Ectodermal cell (in vitro differentiated cells): ENCODE measurements at regions not wholly inside any gene's neighbourhood (a gene's known extent, or its start where the extent isn't known, plus 50 kb on each side); places are given as distances from the start of the nearest gene placed in this dataset.
"Not testable (repeated sequence)": the region's sequence is repeated elsewhere in the genome, so short reads cannot be mapped to it uniquely, and the experiment has no call there.

Source experiments
- H3K27ac ChIP-seq: 2 replicates; pipeline ENCODE4 v1.7.0; 2013; ENCODE audit warnings: mild to moderate bottlenecking, low read depth, low read length; ENCODE audit not compliant: insufficient read depth, poor library complexity, severe bottlenecking
- H3K27me3 ChIP-seq: 2 replicates; pipeline ENCODE4 v1.7.0; 2013; ENCODE audit warnings: mild to moderate bottlenecking, low read length; ENCODE audit not compliant: insufficient read depth, control insufficient read depth, poor library complexity, severe bottlenecking
- H3K36me3 ChIP-seq: one replicate; pipeline ENCODE4 v1.7.0; 2013; ENCODE audit warnings: low read length; ENCODE audit not compliant: control insufficient read depth, insufficient read depth
- H3K4me1 ChIP-seq: one replicate; pipeline ENCODE4 v1.7.0; 2013; ENCODE audit warnings: low read length; ENCODE audit not compliant: control insufficient read depth, insufficient read depth
- H3K4me3 ChIP-seq: 2 replicates; pipeline ENCODE4 v1.7.0; 2013; ENCODE audit warnings: low read depth, low read length, control low read depth; ENCODE audit not compliant: insufficient read depth
- H3K9me3 ChIP-seq: 2 replicates; pipeline ENCODE4 v1.7.0; 2013; ENCODE audit warnings: mild to moderate bottlenecking, low read length, moderate library complexity; ENCODE audit not compliant: control insufficient read depth
- WGBS, 2 experiments: methylation state at CpG; one replicate each; pipeline ENCODE4 v1.1.7; 2013; ENCODE audit warnings: missing lambda C conversion rate in 2 of 2; 5-methylcytosine and 5-hydroxymethylcytosine counted together

DNA sequence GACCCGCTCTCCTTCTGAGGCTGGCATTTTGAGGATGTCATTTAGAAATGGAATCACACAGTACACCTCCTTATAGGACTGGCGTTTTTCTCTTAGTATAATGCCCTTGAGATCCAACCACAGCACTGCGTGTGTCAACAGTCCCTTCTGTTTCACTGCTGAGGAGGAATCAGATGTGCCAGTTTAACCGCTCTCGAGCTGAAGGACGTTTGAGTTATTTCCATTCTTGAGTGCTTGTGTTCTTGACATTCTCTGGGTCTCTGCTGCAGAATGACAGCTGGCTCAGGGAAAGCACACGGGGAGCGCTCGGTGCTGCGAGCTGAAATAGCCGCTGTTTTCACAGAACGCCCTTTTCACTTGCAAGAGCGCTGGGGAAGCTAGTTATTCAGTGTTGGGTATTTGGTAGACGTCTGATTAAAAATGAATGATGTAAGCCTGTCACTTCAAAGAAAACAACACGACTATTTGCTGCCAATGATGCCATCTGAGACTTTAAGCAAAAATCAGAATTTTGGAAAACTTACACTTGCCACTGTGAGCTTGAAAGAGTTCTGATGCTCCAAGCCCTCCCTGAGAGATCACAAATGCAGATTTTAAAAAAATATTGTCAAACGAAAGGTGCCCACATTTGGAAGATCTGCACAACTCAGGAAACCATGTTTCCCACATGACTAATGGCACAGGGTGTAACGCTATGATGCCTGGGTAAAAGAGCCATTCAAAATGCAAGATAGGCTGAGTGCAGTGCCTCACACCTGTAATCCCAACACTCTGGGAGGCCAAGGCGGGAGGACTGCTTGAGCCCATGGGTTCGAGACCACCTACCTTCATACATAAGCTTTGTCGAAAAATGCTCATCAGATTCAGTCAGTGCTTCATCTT, 5358.4 kb upstream of the TPTE start:
- H3K4me3 ChIP-seq, H3K4me1 ChIP-seq, H3K9me3 ChIP-seq, H3K27ac ChIP-seq, H3K36me3 ChIP-seq, H3K27me3 ChIP-seq: not testable (repeated sequence)
- WGBS, 2 experiments, result no CpG with 5 or more reads among the region's 20 CpGs

GRCh38 chr21:5165829-5166228, 5355.6 kb upstream of the TPTE start:
- not testable (repeated sequence) for H3K27ac ChIP-seq, H3K36me3 ChIP-seq, H3K9me3 ChIP-seq, H3K4me1 ChIP-seq, H3K4me3 ChIP-seq, H3K27me3 ChIP-seq
- WGBS, 2 experiments, result no CpG with 5 or more reads among the region's 7 CpGs
